ENCODE measurements at regions not wholly inside any gene's neighbourhood (a gene's known extent, or its start where the extent isn't known, plus 50 kb on each side); places are given as distances from the start of the nearest gene placed in this dataset.

- TF ChIP-seq GATA2 (IDR thresholded peaks at IDR 0.05; ENCODE audit: low read depth, low read length), result no peak
- no peak for TF ChIP-seq GATA3 (IDR thresholded peaks at IDR 0.05; ENCODE audit: low read depth, low read length)
Observed at GRCh38 chr3:110810356-110810755, 261.3 kb upstream of the NECTIN3 start.

Data from SH-SY5Y (cell line).